Kidney (tissue), 13 donors: ENCODE measurements at regions not wholly inside any gene's neighbourhood (a gene's known extent, or its start where the extent isn't known, plus 50 kb on each side); places are given as distances from the start of the nearest gene placed in this dataset.

Experiments
- DNase-seq, 5 donors: peaks; one replicate each; pipeline ENCODE4 v3.0.0-alpha.2; 2013 to 2020
- FAIRE-seq: peaks from 2 replicates; lab custom pipeline; 2012; peaks lifted over from hg19 to GRCh38; lab: Jason Lieb, UNC
- H3K27ac ChIP-seq, 2 donors: one replicate each; pipeline ENCODE4 v1.7.0; 2013; ENCODE audit warnings: low read depth in 2 of 2, low read length in 2 of 2, inconsistent platforms in 1 of 2
- H3K27me3 ChIP-seq: one replicate; pipeline ENCODE4 v1.7.1; 2013; ENCODE audit warnings: low read length, inconsistent platforms; ENCODE audit not compliant: control insufficient read depth, insufficient read depth
- H3K36me3 ChIP-seq, 3 donors: one replicate each; pipeline versions ENCODE4 v1.7.0 to v1.7.1; 2013; ENCODE audit warnings: low read length in 3 of 3, control low read depth in 1 of 3, inconsistent platforms in 1 of 3; ENCODE audit not compliant: insufficient read depth in 3 of 3, control insufficient read depth in 2 of 3
- H3K4me1 ChIP-seq, 3 donors: one replicate each; pipeline versions ENCODE4 v1.7.0 to v1.7.1; 2013; ENCODE audit warnings: low read length in 3 of 3, inconsistent platforms in 1 of 3, low read depth in 1 of 3; ENCODE audit not compliant: control insufficient read depth in 2 of 3, insufficient read depth in 2 of 3
- H3K4me3 ChIP-seq, 3 donors: one replicate each; pipeline versions ENCODE4 v1.7.0 to v1.8.1; 2013; ENCODE audit warnings: low read length in 3 of 3, control low read depth in 1 of 3, inconsistent platforms in 1 of 3
- H3K9ac ChIP-seq, 3 donors: one replicate each; pipeline versions ENCODE4 v1.7.0 to v1.7.1; 2013; ENCODE audit warnings: low read length in 3 of 3, control low read depth in 1 of 3, inconsistent platforms in 1 of 3
- H3K9me3 ChIP-seq, 3 donors: one replicate each; pipeline versions ENCODE4 v1.7.0 to v1.7.1; 2013; ENCODE audit warnings: low read length in 3 of 3, control low read depth in 1 of 3, inconsistent platforms in 1 of 3; ENCODE audit not compliant: control insufficient read depth in 2 of 3, insufficient read depth in 1 of 3
- CTCF ChIP-seq: IDR thresholded peaks from 3 replicates; pipeline ENCODE4 v1.5.1; 2012; ENCODE audit warnings: mild to moderate bottlenecking, moderate library complexity, borderline replicate concordance; ENCODE audit not compliant: insufficient read depth; ENCODE audit errors: extremely low read depth
- intact Hi-C: fragments of 100-400 bp; cut with DNase I; formaldehyde crosslinking; loops from one replicate; pipeline ENCODE4 v1.11.1; 2022
- donor health status: control.
- donor health status: control.
- donor health status: control.
- donor health status: control.
- donor health status: control.
- donor health status: DM: yes; HTN: yes; CAD: no.
- donor health status: Normal renal cell carcinoma (clear cell type).

GRCh38 chr5:73302797-73303147 is 129.8 kb downstream of the TMEM174 start:
- DNase-seq (no peak), FAIRE-seq (no peak)
- Histone ChIP-seq H3K9me3 (no peaks in the 10 kb centered on the region), H3K27ac (no peak overlapping the region), H3K9ac (no peak overlapping the region), H3K4me3 (no peak overlapping the region), H3K4me1 (peaks cover 0 to 6% (median 4%) of the 10 kb centered on the region in 3 donors), H3K36me3 (no peaks in the 10 kb centered on the region), H3K27me3 (peaks cover 23% of the 10 kb centered on the region)
- intact Hi-C loops: loop anchor here (10.0 kb wide), 1 partner anchor 152 kb away; no protein-coding TSS in a partner anchor
- no peak for TF ChIP-seq CTCF

- no peak for FAIRE-seq
- Histone ChIP-seq H3K27ac (no peak overlapping the region), H3K4me1 (peaks cover 0 to 6% (median 0%) of the 10 kb centered on the region in 3 donors), H3K27me3 (peaks cover 26% of the 10 kb centered on the region), H3K4me3 (no peak overlapping the region), H3K9me3 (no peaks in the 10 kb centered on the region), H3K36me3 (no peaks in the 10 kb centered on the region), H3K9ac (no peak overlapping the region)
- TF ChIP-seq CTCF: no peak
- no peak for DNase-seq
- intact Hi-C loops: loop anchor here (10.0 kb wide), 1 partner anchor 153 kb away; no protein-coding TSS in a partner anchor
Measured at GRCh38 chr5:73301208-73301901, 128.4 kb downstream of the TMEM174 start.

GRCh38 chr5:73300337-73301207 is 127.6 kb downstream of the TMEM174 start:
- Histone ChIP-seq H3K4me1 (peaks cover 0 to 6% (median 0%) of the 10 kb centered on the region in 3 donors), H3K9ac (no peak overlapping the region), H3K9me3 (no peaks in the 10 kb centered on the region), H3K27ac (no peak overlapping the region), H3K4me3 (no peak overlapping the region), H3K36me3 (no peaks in the 10 kb centered on the region), H3K27me3 (peaks cover 26% of the 10 kb centered on the region)
- peak in 2 of 5 donors; percentile 74 to 79 for DNase-seq
- no peak for TF ChIP-seq CTCF
- intact Hi-C loops: loop anchor here (10.0 kb wide), 1 partner anchor 154 kb away; no protein-coding TSS in a partner anchor
- FAIRE-seq: no peak
